Endothelial cell of umbilical vein (primary cell): ENCODE measurements at regions not wholly inside any gene's neighbourhood (a gene's known extent, or its start where the extent isn't known, plus 50 kb on each side); places are given as distances from the start of the nearest gene placed in this dataset.

ENCODE experiments used
- BruUV-seq: library from RNA; stranded (reverse); fragments of 400-500 nt; replicated peaks from 2 replicates; lab custom pipeline; 2021; lab: Mats Ljungman, UMichigan
- CTCF ChIA-PET: fragments of 300-600, 350-600 bp; sonication (Branson Sonifier 250); formaldehyde crosslinking; loops from one replicate; lab custom pipeline; 2021; ENCODE audit warnings: antibody characterized with exemption, inconsistent platforms; lab: Charles Lee
- POLR2A ChIA-PET: fragments of 300-600, 350-600 bp; sonication (Branson Sonifier 250); formaldehyde crosslinking; loops from one replicate; lab custom pipeline; 2021; ENCODE audit warnings: antibody characterized with exemption, inconsistent platforms; lab: Charles Lee
- DNase-seq: peaks from one replicate; pipeline ENCODE4 v3.0.0-alpha.2; 2011; ENCODE audit warnings: low read depth, low spot score
- FAIRE-seq: peaks from 2 replicates; lab custom pipeline; 2011; peaks lifted over from hg19 to GRCh38; lab: Jason Lieb, UNC
- H2AFZ ChIP-seq: 2 replicates; pipeline ENCODE4 v1.6.0; 2012; ENCODE audit warnings: low read depth, low read length, control low read depth, inconsistent platforms
- H3K27ac ChIP-seq: 2 replicates; pipeline ENCODE4 v1.5.1; 2011; ENCODE audit warnings: low read depth, mild to moderate bottlenecking, control low read depth, low read length, moderate library complexity; ENCODE audit not compliant: insufficient read depth
- H3K27me3 ChIP-seq, 2 experiments: 2 replicates each; pipeline versions ENCODE4 v1.6.0 to v1.6.1; 2011; ENCODE audit warnings: low read length in 2 of 2, mixed read lengths in 1 of 2; ENCODE audit not compliant: control insufficient read depth in 2 of 2, insufficient read depth in 2 of 2
- H3K36me3 ChIP-seq, 2 experiments: 2 replicates in 1 of 2; 3 replicates in 1 of 2; pipeline ENCODE4 v1.5.1; 2011; ENCODE audit warnings: low read length in 2 of 2, mild to moderate bottlenecking in 1 of 2, moderate library complexity in 1 of 2; ENCODE audit not compliant: control insufficient read depth in 2 of 2, insufficient read depth in 2 of 2; ENCODE audit errors: extremely low read depth in 1 of 2
- H3K4me1 ChIP-seq: 3 replicates; pipeline ENCODE4 v1.5.1; 2011; ENCODE audit warnings: mild to moderate bottlenecking, low read length; ENCODE audit not compliant: control insufficient read depth, insufficient read depth; ENCODE audit errors: extremely low read depth
- H3K4me2 ChIP-seq: 2 replicates; pipeline ENCODE4 v1.6.1; 2011; ENCODE audit warnings: low read length, control low read depth, mixed read lengths; ENCODE audit not compliant: insufficient read depth
- H3K4me3 ChIP-seq, 3 experiments: fragments of 200-600 bp in 1 of 3; sonication (generic), shearing (Covaris generic) in 1 of 3; replicated peaks in 1 of 3; 2 replicates each; pipeline ENCODE4 v1.5.1; 2011 to 2016; ENCODE audit warnings: control low read depth in 3 of 3, low read length in 3 of 3, mild to moderate bottlenecking in 2 of 3, inconsistent platforms in 1 of 3, low read depth in 1 of 3, moderate library complexity in 1 of 3; ENCODE audit not compliant: insufficient read depth in 1 of 3
- H3K79me2 ChIP-seq: 2 replicates; pipeline ENCODE4 v1.6.0; 2012; ENCODE audit warnings: low read length, inconsistent platforms; ENCODE audit not compliant: control insufficient read depth, insufficient read depth
- H3K9ac ChIP-seq: replicated peaks from 2 replicates; pipeline ENCODE3; 2011; ENCODE audit warnings: low read length, control low read depth; ENCODE audit not compliant: insufficient read depth; ENCODE audit errors: extremely low read depth
- H3K9me1 ChIP-seq: replicated peaks from 3 replicates; pipeline ENCODE4 v1.6.0; 2011; ENCODE audit warnings: mild to moderate bottlenecking, low read length; ENCODE audit not compliant: control insufficient read depth, insufficient read depth; ENCODE audit errors: extremely low read depth
- H3K9me3 ChIP-seq: replicated peaks from 2 replicates; pipeline ENCODE4 v1.5.1; 2012; ENCODE audit warnings: low read length, inconsistent platforms; ENCODE audit not compliant: control insufficient read depth, insufficient read depth
- H4K20me1 ChIP-seq: replicated peaks from 2 replicates; pipeline ENCODE3; 2011; ENCODE audit warnings: mild to moderate bottlenecking, low read length; ENCODE audit not compliant: control insufficient read depth, insufficient read depth; ENCODE audit errors: extremely low read depth
- EZH2 ChIP-seq: IDR thresholded peaks from 2 replicates; pipeline ENCODE4 v1.6.1; 2012; ENCODE audit warnings: borderline replicate concordance, low read depth, mild to moderate bottlenecking, moderate library complexity, low read length, inconsistent platforms; ENCODE audit not compliant: severe bottlenecking
- FOS ChIP-seq: IDR thresholded peaks from 2 replicates; pipeline ENCODE4 v1.6.1; 2011; ENCODE audit warnings: mild to moderate bottlenecking, low read length, moderate library complexity, borderline replicate concordance; ENCODE audit not compliant: insufficient read depth
- GATA2 ChIP-seq: IDR thresholded peaks from 2 replicates; pipeline ENCODE4 v1.7.0; 2011; ENCODE audit warnings: low read depth, mild to moderate bottlenecking, moderate library complexity, mixed read lengths, low read length; ENCODE audit not compliant: insufficient read length, insufficient read depth
- JUN ChIP-seq: IDR thresholded peaks from 2 replicates; pipeline ENCODE4 v1.6.1; 2011; ENCODE audit warnings: borderline replicate concordance, low read depth; ENCODE audit not compliant: insufficient read length, insufficient read depth
- MAX ChIP-seq: IDR thresholded peaks from 2 replicates; pipeline ENCODE4 v1.6.1; 2011; ENCODE audit not compliant: insufficient read depth, insufficient read length
- MYC ChIP-seq: IDR thresholded peaks from one replicate; pipeline ENCODE4 v1.6.1; 2011; ENCODE audit warnings: mild to moderate bottlenecking, low read depth, low read length
- POLR2A ChIP-seq: IDR thresholded peaks from 2 replicates; pipeline ENCODE4 v1.6.1; 2012; ENCODE audit warnings: low read depth, mild to moderate bottlenecking, control low read depth, low read length
- POLR2AphosphoS5 ChIP-seq: IDR thresholded peaks from 2 replicates; pipeline ENCODE4 v1.6.1; 2012; ENCODE audit warnings: low read depth, mild to moderate bottlenecking, control low read depth, low read length, moderate library complexity; ENCODE audit not compliant: insufficient read depth
- dilution Hi-C: fragments of 300-500 bp; cut with MboI; formaldehyde crosslinking; loops from one replicate; pipeline ENCODE4 v1.15.0; 2019; ENCODE audit warnings: low sequenced_read_pairs; ENCODE audit not compliant: extremely low pct_ligation_motif_present
- intact Hi-C: fragments of 100-400 bp; cut with micrococcal nuclease; formaldehyde crosslinking; loops from one replicate; pipeline ENCODE4 v1.10.0; 2022
- TF ChIP-seq, protein P1 (sequence below), 2 donors: IDR thresholded peaks; 1 replicate in 1 of 2; 2 replicates in 1 of 2; pipeline ENCODE4 v1.5.1; 2011; ENCODE audit warnings: low read length in 2 of 2, mild to moderate bottlenecking in 2 of 2, moderate library complexity in 2 of 2, control low read depth in 1 of 2, inconsistent platforms in 1 of 2, low read depth in 1 of 2; ENCODE audit not compliant: insufficient read depth in 1 of 2; ENCODE audit errors: extremely low read depth in 1 of 2

- intact Hi-C loops (no loop called here), dilution Hi-C loops (no loop called here)
- Histone ChIP-seq H3K9me1 (no peaks in the 10 kb centered on the region), H4K20me1 (no peaks in the 10 kb centered on the region), H3K4me3 (no peak overlapping the region), H3K36me3 (no peaks in the 10 kb centered on the region), H3K9me3 (no peaks in the 10 kb centered on the region), H2AFZ (no peak overlapping the region), H3K9ac (no peak overlapping the region), H3K27ac (no peak overlapping the region), H3K4me2 (no peak overlapping the region), H3K27me3 (no peaks in the 10 kb centered on the region), H3K4me1 (no peaks in the 10 kb centered on the region), H3K79me2 (no peaks in the 10 kb centered on the region)
- ChIA-PET POLR2A (no interaction called here), CTCF (no interaction called here)
- BruUV-seq = no TSS peak
- no peak for FAIRE-seq
- no peak for DNase-seq
- TF ChIP-seq GATA2 (no peak), MYC (no peak), FOS (no peak), JUN (no peak), EZH2 (no peak), POLR2A (no peak), POLR2AphosphoS5 (no peak), MAX (no peak)
- TF ChIP-seq, protein P1, sequence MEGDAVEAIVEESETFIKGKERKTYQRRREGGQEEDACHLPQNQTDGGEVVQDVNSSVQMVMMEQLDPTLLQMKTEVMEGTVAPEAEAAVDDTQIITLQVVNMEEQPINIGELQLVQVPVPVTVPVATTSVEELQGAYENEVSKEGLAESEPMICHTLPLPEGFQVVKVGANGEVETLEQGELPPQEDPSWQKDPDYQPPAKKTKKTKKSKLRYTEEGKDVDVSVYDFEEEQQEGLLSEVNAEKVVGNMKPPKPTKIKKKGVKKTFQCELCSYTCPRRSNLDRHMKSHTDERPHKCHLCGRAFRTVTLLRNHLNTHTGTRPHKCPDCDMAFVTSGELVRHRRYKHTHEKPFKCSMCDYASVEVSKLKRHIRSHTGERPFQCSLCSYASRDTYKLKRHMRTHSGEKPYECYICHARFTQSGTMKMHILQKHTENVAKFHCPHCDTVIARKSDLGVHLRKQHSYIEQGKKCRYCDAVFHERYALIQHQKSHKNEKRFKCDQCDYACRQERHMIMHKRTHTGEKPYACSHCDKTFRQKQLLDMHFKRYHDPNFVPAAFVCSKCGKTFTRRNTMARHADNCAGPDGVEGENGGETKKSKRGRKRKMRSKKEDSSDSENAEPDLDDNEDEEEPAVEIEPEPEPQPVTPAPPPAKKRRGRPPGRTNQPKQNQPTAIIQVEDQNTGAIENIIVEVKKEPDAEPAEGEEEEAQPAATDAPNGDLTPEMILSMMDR (IDR thresholded peaks at IDR 0.05; ENCODE audit: extremely low read depth in 1 of 2, insufficient read depth in 1 of 2, low read depth in 1 of 2, low read length in 2 of 2) = no peak
Observed at GRCh38 chr4:116387937-116388474, 697.4 kb downstream of the TRAM1L1 start.
